ENCODE measurements at regions not wholly inside any gene's neighbourhood (a gene's known extent, or its start where the extent isn't known, plus 50 kb on each side); places are given as distances from the start of the nearest gene placed in this dataset.

DNA sequence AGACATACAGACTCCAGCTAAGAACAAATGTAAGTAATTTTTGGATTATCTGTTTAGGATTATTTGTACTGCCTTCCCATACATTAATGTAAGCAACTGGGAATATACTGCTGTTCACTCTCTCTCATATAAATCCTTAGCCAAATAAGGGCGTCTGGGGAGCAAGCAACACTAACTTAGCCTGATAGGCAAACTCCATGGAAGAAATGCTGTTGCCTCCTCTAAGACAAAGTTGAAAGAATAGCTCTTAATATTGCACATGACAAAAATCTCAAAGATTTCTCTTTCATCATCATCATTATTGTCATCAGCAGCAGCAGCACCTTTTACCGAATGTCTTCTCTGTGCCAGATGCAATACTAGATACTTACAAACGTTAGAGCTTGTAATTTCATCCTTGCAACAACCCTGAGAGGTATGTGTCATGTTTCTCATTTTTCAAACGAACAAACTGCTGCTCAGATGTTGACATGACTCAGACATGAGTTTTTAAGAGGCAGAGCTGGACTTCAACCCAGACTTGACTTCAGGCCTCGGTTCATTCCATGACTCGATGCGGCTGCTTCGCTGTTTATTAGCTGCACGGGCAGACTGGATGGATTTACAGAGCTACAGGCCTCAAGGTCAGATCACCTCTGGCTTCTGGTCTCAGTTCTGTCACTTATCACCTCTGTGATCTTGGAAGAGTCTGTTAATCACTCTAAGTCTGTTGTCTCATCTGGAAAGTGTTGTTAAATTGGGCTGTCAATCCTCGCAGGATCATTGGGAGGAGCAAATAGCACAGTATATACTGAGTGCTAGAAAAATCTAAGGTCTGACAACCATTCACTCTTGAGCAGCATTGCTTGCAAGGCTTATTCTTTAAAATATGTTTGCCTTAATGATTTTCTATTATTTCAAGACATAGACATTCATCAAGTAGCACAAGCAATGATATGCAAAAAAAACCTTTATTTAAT is 126.3 kb upstream of the CELF2 start:
- Histone ChIP-seq H3K9me3 (ENCODE audit: insufficient read depth, low read depth, low read length) (no peaks in the 10 kb centered on the region), H3K79me2 (ENCODE audit: insufficient read depth, low read length) (no peaks in the 10 kb centered on the region), H3K4me1 (ENCODE audit: insufficient read depth, low read length) (peaks cover 3% of the 10 kb centered on the region), H3K9ac (ENCODE audit: low read length) (no peak overlapping the region), H3K4me3 (ENCODE audit: insufficient read depth, low read depth, low read length) (no peak overlapping the region), H3K4me2 (ENCODE audit: low read length) (peak overlapping the region; percentile 1), H3K36me3 (ENCODE audit: insufficient read depth, low read length) (no peaks in the 10 kb centered on the region), H4K20me1 (ENCODE audit: insufficient read depth, low read length) (no peaks in the 10 kb centered on the region), H2AFZ (ENCODE audit: low read depth, low read length) (peak overlapping the region; percentile 22), H3K27me3 (ENCODE audit: insufficient read depth, low read length) (no peaks in the 10 kb centered on the region), H3K27ac (ENCODE audit: low read depth, low read length) (no peak overlapping the region)
- Mint-ChIP-seq H3K4me1 (ENCODE audit: low read depth, unreplicated experiment) (peaks cover 14% of the 10 kb centered on the region), H3K27me3 (ENCODE audit: low read depth, unreplicated experiment) (peaks cover 2% of the 10 kb centered on the region), H3K9me3 (ENCODE audit: unreplicated experiment) (peaks cover 5% of the 10 kb centered on the region), H3K4me3 (ENCODE audit: unreplicated experiment) (no peak overlapping the region), H3K27ac (ENCODE audit: unreplicated experiment) (peak overlapping the region; percentile 66), H3K36me3 (ENCODE audit: low read depth, unreplicated experiment) (no peaks in the 10 kb centered on the region)
- no peak for TF ChIP-seq EZH2 (IDR thresholded peaks at IDR 0.05; ENCODE audit: insufficient read depth, low read length)
- TF ChIP-seq, protein P1, sequence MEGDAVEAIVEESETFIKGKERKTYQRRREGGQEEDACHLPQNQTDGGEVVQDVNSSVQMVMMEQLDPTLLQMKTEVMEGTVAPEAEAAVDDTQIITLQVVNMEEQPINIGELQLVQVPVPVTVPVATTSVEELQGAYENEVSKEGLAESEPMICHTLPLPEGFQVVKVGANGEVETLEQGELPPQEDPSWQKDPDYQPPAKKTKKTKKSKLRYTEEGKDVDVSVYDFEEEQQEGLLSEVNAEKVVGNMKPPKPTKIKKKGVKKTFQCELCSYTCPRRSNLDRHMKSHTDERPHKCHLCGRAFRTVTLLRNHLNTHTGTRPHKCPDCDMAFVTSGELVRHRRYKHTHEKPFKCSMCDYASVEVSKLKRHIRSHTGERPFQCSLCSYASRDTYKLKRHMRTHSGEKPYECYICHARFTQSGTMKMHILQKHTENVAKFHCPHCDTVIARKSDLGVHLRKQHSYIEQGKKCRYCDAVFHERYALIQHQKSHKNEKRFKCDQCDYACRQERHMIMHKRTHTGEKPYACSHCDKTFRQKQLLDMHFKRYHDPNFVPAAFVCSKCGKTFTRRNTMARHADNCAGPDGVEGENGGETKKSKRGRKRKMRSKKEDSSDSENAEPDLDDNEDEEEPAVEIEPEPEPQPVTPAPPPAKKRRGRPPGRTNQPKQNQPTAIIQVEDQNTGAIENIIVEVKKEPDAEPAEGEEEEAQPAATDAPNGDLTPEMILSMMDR (IDR thresholded peaks at IDR 0.05; ENCODE audit: insufficient read depth, low read depth, low read length), result no peak
- DNase-seq (ENCODE audit: low read depth) (peak; percentile 79), FAIRE-seq (peak; percentile 60)

DNA sequence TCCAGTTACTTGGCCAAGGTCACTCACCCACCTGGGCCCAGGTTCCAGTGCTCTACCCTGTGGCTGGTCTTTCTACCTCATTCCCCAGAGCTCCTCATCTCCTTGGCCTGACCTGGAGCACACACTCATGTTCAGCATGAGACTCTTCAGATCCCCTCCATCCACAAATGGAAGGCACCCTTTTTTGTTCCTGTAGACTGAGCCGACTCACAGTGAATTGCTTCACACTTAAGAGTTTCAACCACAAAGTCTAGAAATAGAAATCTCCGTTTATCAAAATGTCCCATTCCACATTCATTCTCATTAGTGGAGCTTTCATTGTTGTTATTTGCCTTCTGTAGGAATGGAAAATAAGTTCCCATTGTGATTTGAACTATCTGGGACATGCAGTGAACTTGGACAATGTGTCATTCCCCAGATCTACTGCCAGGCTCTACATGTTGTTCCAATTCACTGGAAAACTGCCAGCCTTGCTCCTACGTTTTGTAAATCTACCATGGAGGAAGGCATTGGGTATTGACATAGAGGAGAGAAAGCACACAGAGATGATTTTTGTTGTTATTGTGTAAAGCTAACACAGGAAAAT is 125.3 kb upstream of the CELF2 start:
- Mint-ChIP-seq H3K9me3 (ENCODE audit: unreplicated experiment) (peaks cover 8% of the 10 kb centered on the region), H3K27ac (ENCODE audit: unreplicated experiment) (no peak overlapping the region), H3K4me1 (ENCODE audit: low read depth, unreplicated experiment) (peaks cover 14% of the 10 kb centered on the region), H3K27me3 (ENCODE audit: low read depth, unreplicated experiment) (peaks cover 2% of the 10 kb centered on the region), H3K36me3 (ENCODE audit: low read depth, unreplicated experiment) (no peaks in the 10 kb centered on the region), H3K4me3 (ENCODE audit: unreplicated experiment) (no peak overlapping the region)
- Histone ChIP-seq H3K4me3 (ENCODE audit: insufficient read depth, low read depth, low read length) (no peak overlapping the region), H3K9me3 (ENCODE audit: insufficient read depth, low read depth, low read length) (no peaks in the 10 kb centered on the region), H3K4me2 (ENCODE audit: low read length) (no peak overlapping the region), H3K4me1 (ENCODE audit: insufficient read depth, low read length) (peaks cover 3% of the 10 kb centered on the region), H4K20me1 (ENCODE audit: insufficient read depth, low read length) (no peaks in the 10 kb centered on the region), H3K36me3 (ENCODE audit: insufficient read depth, low read length) (no peaks in the 10 kb centered on the region), H3K9ac (ENCODE audit: low read length) (no peak overlapping the region), H3K79me2 (ENCODE audit: insufficient read depth, low read length) (no peaks in the 10 kb centered on the region), H3K27me3 (ENCODE audit: insufficient read depth, low read length) (no peaks in the 10 kb centered on the region), H3K27ac (ENCODE audit: low read depth, low read length) (no peak overlapping the region), H2AFZ (ENCODE audit: low read depth, low read length) (no peak overlapping the region)
- FAIRE-seq, result no peak
- DNase-seq (ENCODE audit: low read depth), result peak; percentile 29
- TF ChIP-seq EZH2 (IDR thresholded peaks at IDR 0.05; ENCODE audit: insufficient read depth, low read length), result no peak
- TF ChIP-seq, protein P1 (IDR thresholded peaks at IDR 0.05; ENCODE audit: insufficient read depth, low read depth, low read length), result no peak
